CD4-positive, alpha-beta memory T cell (primary cell): ENCODE measurements at regions not wholly inside any gene's neighbourhood (a gene's known extent, or its start where the extent isn't known, plus 50 kb on each side); places are given as distances from the start of the nearest gene placed in this dataset.

Source experiments
- CTCF ChIA-PET: fragments of 350-600 bp; sonication (Branson Sonifier 250); formaldehyde crosslinking; loops from one replicate; lab custom pipeline; 2021; ENCODE audit warnings: inconsistent platforms; ENCODE audit not compliant: partially characterized antibody; lab: Charles Lee
- POLR2A ChIA-PET: fragments of 350-600 bp; sonication (Branson Sonifier 250); formaldehyde crosslinking; loops from one replicate; lab custom pipeline; 2021; ENCODE audit not compliant: partially characterized antibody; lab: Charles Lee
- DNase-seq, 5 donors: peaks; one replicate each; pipeline versions ENCODE4 v3.0.0 to v3.0.0-alpha.2; 2020 to 2022; ENCODE audit warnings: mixed read lengths in 1 of 5
- H3K27ac ChIP-seq: one replicate; pipeline ENCODE4 v1.7.0; 2013; ENCODE audit warnings: low read depth, low read length
- H3K27me3 ChIP-seq: 2 replicates; pipeline ENCODE4 v1.7.0; 2013; ENCODE audit warnings: mild to moderate bottlenecking, low read length, moderate library complexity; ENCODE audit not compliant: insufficient read depth
- H3K36me3 ChIP-seq: 2 replicates; pipeline ENCODE4 v1.7.0; 2013; ENCODE audit warnings: mild to moderate bottlenecking, low read length, moderate library complexity; ENCODE audit not compliant: insufficient read depth
- H3K4me1 ChIP-seq: 2 replicates; pipeline ENCODE4 v1.7.0; 2013; ENCODE audit warnings: mild to moderate bottlenecking, low read length, moderate library complexity; ENCODE audit not compliant: insufficient read depth
- H3K4me3 ChIP-seq, 2 donors: one replicate each; pipeline ENCODE4 v1.7.0; 2013; ENCODE audit warnings: low read length in 2 of 2, mild to moderate bottlenecking in 1 of 2
- H3K9me3 ChIP-seq, 2 donors: one replicate each; pipeline ENCODE4 v1.7.0; 2013; ENCODE audit warnings: low read length in 2 of 2, control low read depth in 1 of 2; ENCODE audit not compliant: control insufficient read depth in 1 of 2
- H3K27ac Mint-ChIP-seq, 7 donors: one replicate each; pipeline ENCODE4 v1.8.0; 2020 to 2021; ENCODE audit warnings: mixed read lengths in 7 of 7, mild to moderate bottlenecking in 6 of 7, inconsistent platforms in 3 of 7, moderate library complexity in 3 of 7
- H3K27me3 Mint-ChIP-seq, 2 donors: one replicate each; pipeline ENCODE4 v1.8.0; 2020 to 2021; ENCODE audit warnings: mixed read lengths in 2 of 2
- H3K36me3 Mint-ChIP-seq, 2 donors: one replicate each; pipeline ENCODE4 v1.8.0; 2020 to 2021; ENCODE audit warnings: mixed read lengths in 2 of 2, inconsistent platforms in 1 of 2, mild to moderate bottlenecking in 1 of 2
- H3K4me1 Mint-ChIP-seq, 4 donors: one replicate each; pipeline ENCODE4 v1.8.0; 2020 to 2021; ENCODE audit warnings: mixed read lengths in 4 of 4, mild to moderate bottlenecking in 1 of 4
- H3K4me3 Mint-ChIP-seq, 8 donors: one replicate each; pipeline ENCODE4 v1.8.0; 2020 to 2021; ENCODE audit warnings: mixed read lengths in 8 of 8, mild to moderate bottlenecking in 7 of 8, moderate library complexity in 6 of 8, inconsistent platforms in 3 of 8
- H3K9me3 Mint-ChIP-seq, 8 donors: one replicate each; pipeline ENCODE4 v1.8.0; 2020 to 2021; ENCODE audit warnings: mixed read lengths in 8 of 8, mild to moderate bottlenecking in 5 of 8, inconsistent platforms in 3 of 8, moderate library complexity in 1 of 8
- intact Hi-C: fragments of 100-400 bp; cut with micrococcal nuclease; formaldehyde crosslinking; loops from one replicate; pipeline ENCODE4 v1.15.1; 2023

- intact Hi-C loops: no loop called here
- Histone ChIP-seq H3K9me3 (no peaks in the 10 kb centered on the region), H3K27ac (no peak overlapping the region), H3K27me3 (no peaks in the 10 kb centered on the region), H3K4me1 (no peaks in the 10 kb centered on the region), H3K36me3 (no peaks in the 10 kb centered on the region), H3K4me3 (no peak overlapping the region)
- POLR2A ChIA-PET: no interaction called here
- no peaks in the 10 kb centered on the region for H3K27me3 Mint-ChIP-seq
- no peak for DNase-seq
- no peaks in the 10 kb centered on the region for H3K36me3 Mint-ChIP-seq
- CTCF ChIA-PET: no interaction called here
- H3K4me1 Mint-ChIP-seq: no peaks in the 10 kb centered on the region
- no peak overlapping the region for H3K4me3 Mint-ChIP-seq
- H3K9me3 Mint-ChIP-seq: peaks cover 0 to 7% (median 2%) of the 10 kb centered on the region in 8 donors
- no peak overlapping the region for H3K27ac Mint-ChIP-seq
Observed at GRCh38 chr18:5779922-5780321, 115.4 kb downstream of the TMEM200C start.

GRCh38 chr18:5772306-5773105 lies 122.8 kb downstream of the TMEM200C start:
- Mint-ChIP-seq H3K4me1 (no peaks in the 10 kb centered on the region), H3K4me3 (no peak overlapping the region)
- POLR2A ChIA-PET: no interaction called here

GRCh38 chr18:5771343-5771742 lies 124.0 kb downstream of the TMEM200C start:
- no peak overlapping the region for H3K27ac Mint-ChIP-seq
- Histone ChIP-seq H3K4me3 (no peak overlapping the region), H3K9me3 (no peaks in the 10 kb centered on the region), H3K27ac (no peak overlapping the region), H3K27me3 (no peaks in the 10 kb centered on the region), H3K36me3 (no peaks in the 10 kb centered on the region), H3K4me1 (no peaks in the 10 kb centered on the region)
- H3K4me3 Mint-ChIP-seq: no peak overlapping the region
- no peaks in the 10 kb centered on the region for H3K27me3 Mint-ChIP-seq
- DNase-seq: no peak
- intact Hi-C loops: no loop called here
- ChIA-PET POLR2A (no interaction called here), CTCF (no interaction called here)
- H3K9me3 Mint-ChIP-seq: peaks cover 0 to 2% (median 0%) of the 10 kb centered on the region in 8 donors
- no peaks in the 10 kb centered on the region for H3K36me3 Mint-ChIP-seq
- no peaks in the 10 kb centered on the region for H3K4me1 Mint-ChIP-seq

More at GRCh38 chr18:5772306-5773105, 122.8 kb downstream of the TMEM200C start:
- Mint-ChIP-seq H3K9me3 (peaks cover 0 to 4% (median 0%) of the 10 kb centered on the region in 8 donors), H3K27ac (no peak overlapping the region), H3K36me3 (no peaks in the 10 kb centered on the region), H3K27me3 (no peaks in the 10 kb centered on the region)
- Histone ChIP-seq H3K27ac (no peak overlapping the region), H3K36me3 (no peaks in the 10 kb centered on the region), H3K27me3 (no peaks in the 10 kb centered on the region), H3K9me3 (no peaks in the 10 kb centered on the region), H3K4me3 (no peak overlapping the region), H3K4me1 (no peaks in the 10 kb centered on the region)
- CTCF ChIA-PET: no interaction called here
- DNase-seq: no peak
- intact Hi-C loops: no loop called here

- intact Hi-C loops: no loop called here
- no peaks in the 10 kb centered on the region for H3K36me3 ChIP-seq
- H3K4me1 Mint-ChIP-seq: no peaks in the 10 kb centered on the region
- H3K4me3 ChIP-seq: no peak overlapping the region
- POLR2A ChIA-PET: no interaction called here
- H3K9me3 Mint-ChIP-seq: peaks cover 0 to 2% (median 0%) of the 10 kb centered on the region in 8 donors
- CTCF ChIA-PET: no interaction called here
- H3K27ac ChIP-seq: no peak overlapping the region
- H3K9me3 ChIP-seq: no peaks in the 10 kb centered on the region
- no peak for DNase-seq
- no peaks in the 10 kb centered on the region for H3K27me3 ChIP-seq
- no peaks in the 10 kb centered on the region for H3K36me3 Mint-ChIP-seq
- H3K4me1 ChIP-seq: no peaks in the 10 kb centered on the region
- H3K4me3 Mint-ChIP-seq: no peak overlapping the region
- H3K27me3 Mint-ChIP-seq: no peaks in the 10 kb centered on the region
- H3K27ac Mint-ChIP-seq: no peak overlapping the region
Observed at GRCh38 chr18:5770176-5770575, 125.1 kb downstream of the TMEM200C start.

GRCh38 chr18:5768454-5768853 lies 126.9 kb downstream of the TMEM200C start:
- CTCF ChIA-PET: no interaction called here
- POLR2A ChIA-PET: no interaction called here
- Histone ChIP-seq H3K4me1 (no peaks in the 10 kb centered on the region), H3K27me3 (no peaks in the 10 kb centered on the region), H3K4me3 (no peak overlapping the region), H3K9me3 (no peaks in the 10 kb centered on the region), H3K36me3 (no peaks in the 10 kb centered on the region), H3K27ac (no peak overlapping the region)
- H3K4me1 Mint-ChIP-seq: no peaks in the 10 kb centered on the region
- no peaks in the 10 kb centered on the region for H3K27me3 Mint-ChIP-seq
- no peak overlapping the region for H3K4me3 Mint-ChIP-seq
- H3K36me3 Mint-ChIP-seq: no peaks in the 10 kb centered on the region
- H3K27ac Mint-ChIP-seq: no peak overlapping the region
- peaks cover 0 to 2% (median 0%) of the 10 kb centered on the region in 8 donors for H3K9me3 Mint-ChIP-seq
- no peak for DNase-seq
- intact Hi-C loops: no loop called here

- Histone ChIP-seq H3K9me3 (no peaks in the 10 kb centered on the region), H3K4me1 (no peaks in the 10 kb centered on the region), H3K27ac (no peak overlapping the region), H3K4me3 (no peak overlapping the region), H3K27me3 (no peaks in the 10 kb centered on the region), H3K36me3 (no peaks in the 10 kb centered on the region)
- POLR2A ChIA-PET: no interaction called here
- Mint-ChIP-seq H3K27me3 (peaks cover 0 to 4% of the 10 kb centered on the region in 2 donors), H3K27ac (no peak overlapping the region), H3K36me3 (no peaks in the 10 kb centered on the region), H3K4me3 (no peak overlapping the region), H3K4me1 (no peaks in the 10 kb centered on the region), H3K9me3 (peaks cover 0 to 8% (median 0%) of the 10 kb centered on the region in 8 donors)
- CTCF ChIA-PET: no interaction called here
- no peak for DNase-seq
- intact Hi-C loops: no loop called here
Observed at GRCh38 chr18:5759194-5759593, 136.1 kb downstream of the TMEM200C start.

- Histone ChIP-seq H3K27ac (no peak overlapping the region), H3K4me3 (no peak overlapping the region), H3K27me3 (no peaks in the 10 kb centered on the region), H3K4me1 (no peaks in the 10 kb centered on the region), H3K9me3 (no peaks in the 10 kb centered on the region), H3K36me3 (no peaks in the 10 kb centered on the region)
- peaks cover 0 to 15% (median 0%) of the 10 kb centered on the region in 8 donors for H3K9me3 Mint-ChIP-seq
- peaks cover 0 to 7% of the 10 kb centered on the region in 2 donors for H3K27me3 Mint-ChIP-seq
- no peaks in the 10 kb centered on the region for H3K36me3 Mint-ChIP-seq
- CTCF ChIA-PET: no interaction called here
- POLR2A ChIA-PET: no interaction called here
- no peak overlapping the region for H3K27ac Mint-ChIP-seq
- DNase-seq: no peak
- intact Hi-C loops: no loop called here
- H3K4me1 Mint-ChIP-seq: no peaks in the 10 kb centered on the region
- H3K4me3 Mint-ChIP-seq: no peak overlapping the region
Observed at GRCh38 chr18:5756823-5757222, 138.5 kb downstream of the TMEM200C start.
